WTC11 (cell line): ENCODE measurements at regions not wholly inside any gene's neighbourhood (a gene's known extent, or its start where the extent isn't known, plus 50 kb on each side); places are given as distances from the start of the nearest gene placed in this dataset.

Experiments used
- ATAC-seq: fragments of 200-7000 bp; cut with Tn5 transposase; 2 replicates; pipeline ENCODE4 v1.10.0; 2021; ENCODE audit warnings: mild to moderate bottlenecking, moderate library complexity
- CTCF ChIA-PET: fragments of 300-600 bp; sonication (Branson Sonifier 250); formaldehyde crosslinking; loops from one replicate; lab custom pipeline; 2021; ENCODE audit warnings: antibody characterized with exemption; lab: Charles Lee
- POLR2A ChIA-PET: fragments of 350-600 bp; sonication (Branson Sonifier 250); formaldehyde crosslinking; loops from one replicate; lab custom pipeline; 2021; ENCODE audit warnings: antibody characterized with exemption; lab: Charles Lee
- DNase-seq: peaks from one replicate; pipeline ENCODE4 v3.0.0; 2021; ENCODE audit warnings: low spot score
- H3K27ac Mint-ChIP-seq: 2 replicates; pipeline ENCODE4 v1.8.0; 2021; ENCODE audit warnings: mixed read lengths
- H3K27me3 Mint-ChIP-seq: 2 replicates; pipeline ENCODE4 v1.8.0; 2021; ENCODE audit warnings: low read depth, mild to moderate bottlenecking, moderate library complexity, mixed read lengths
- H3K36me3 Mint-ChIP-seq: 2 replicates; pipeline ENCODE4 v1.8.0; 2021; ENCODE audit warnings: mixed read lengths
- H3K4me1 Mint-ChIP-seq: 2 replicates; pipeline ENCODE4 v1.8.0; 2022; ENCODE audit warnings: mixed read lengths
- H3K4me3 Mint-ChIP-seq: 2 replicates; pipeline ENCODE4 v1.8.0; 2021; ENCODE audit warnings: mild to moderate bottlenecking, moderate library complexity, mixed read lengths
- H3K9me3 Mint-ChIP-seq: 2 replicates; pipeline ENCODE4 v1.8.0; 2021; ENCODE audit warnings: mixed read lengths
- ATF3 ChIP-seq: sonication (generic); formaldehyde crosslinking; conservative IDR thresholded peaks from 2 replicates; pipeline ENCODE4 v1.8.1; 2022; ENCODE audit warnings: mild to moderate bottlenecking, missing genetic modification reagents
- ATF6 ChIP-seq: sonication (generic); formaldehyde crosslinking; IDR thresholded peaks from 2 replicates; pipeline ENCODE4 v1.8.1; 2023; ENCODE audit warnings: mild to moderate bottlenecking, missing genetic modification reagents
- CREM ChIP-seq: sonication (generic); formaldehyde crosslinking; IDR thresholded peaks from 2 replicates; pipeline ENCODE4 v1.8.1; 2022; ENCODE audit warnings: mild to moderate bottlenecking, missing genetic modification reagents, moderate library complexity
- E2F4 ChIP-seq: sonication (generic); formaldehyde crosslinking; IDR thresholded peaks from 2 replicates; pipeline ENCODE4 v1.8.1; 2022; ENCODE audit warnings: low read depth, mild to moderate bottlenecking, moderate library complexity, missing genetic modification reagents, borderline replicate concordance
- FOXK1 ChIP-seq: sonication (generic); formaldehyde crosslinking; IDR thresholded peaks from 2 replicates; pipeline ENCODE4 v1.8.0; 2022; ENCODE audit warnings: mild to moderate bottlenecking, moderate library complexity, missing genetic modification reagents
- FOXP1 ChIP-seq: sonication (generic); formaldehyde crosslinking; IDR thresholded peaks from 2 replicates; pipeline ENCODE4 v1.8.0; 2022; ENCODE audit warnings: missing genetic modification reagents, mild to moderate bottlenecking, moderate library complexity, borderline replicate concordance
- GRHL2 ChIP-seq: fragments of 250-450 bp; sonication (Bioruptor Pico); IDR thresholded peaks from 2 replicates; pipeline ENCODE4 v1.8.0; 2022; ENCODE audit warnings: mild to moderate bottlenecking, moderate library complexity; ENCODE audit not compliant: insufficient replicate concordance, severe bottlenecking
- IRF1 ChIP-seq: sonication (generic); formaldehyde crosslinking; IDR thresholded peaks from 2 replicates; pipeline ENCODE4 v1.8.0; 2023; ENCODE audit warnings: missing genetic modification reagents
- JUN ChIP-seq: sonication (generic); formaldehyde crosslinking; IDR thresholded peaks from 2 replicates; pipeline ENCODE4 v1.8.0; 2023; ENCODE audit warnings: mild to moderate bottlenecking, missing genetic modification reagents
- MAX ChIP-seq: sonication (generic); formaldehyde crosslinking; IDR thresholded peaks from 2 replicates; pipeline ENCODE4 v1.8.0; 2022; ENCODE audit warnings: mild to moderate bottlenecking, missing genetic modification reagents
- NFE2L1 ChIP-seq: sonication (generic); formaldehyde crosslinking; IDR thresholded peaks from 2 replicates; pipeline ENCODE4 v1.8.1; 2023; ENCODE audit warnings: missing genetic modification reagents
- NFYB ChIP-seq: sonication (generic); formaldehyde crosslinking; conservative IDR thresholded peaks from 2 replicates; pipeline ENCODE4 v1.8.0; 2022; ENCODE audit warnings: low read depth, missing genetic modification reagents
- NR3C1 ChIP-seq: sonication (generic); formaldehyde crosslinking; conservative IDR thresholded peaks from 2 replicates; pipeline ENCODE4 v1.8.1; 2023; ENCODE audit warnings: low read depth, mild to moderate bottlenecking, missing genetic modification reagents
- PRDM15 ChIP-seq: sonication (generic); formaldehyde crosslinking; IDR thresholded peaks from 2 replicates; pipeline ENCODE4 v1.8.0; 2022; ENCODE audit warnings: missing genetic modification reagents
- SMAD4 ChIP-seq: sonication (generic); formaldehyde crosslinking; IDR thresholded peaks from 2 replicates; pipeline ENCODE4 v1.8.0; 2022; ENCODE audit warnings: mild to moderate bottlenecking, missing genetic modification reagents
- SP1 ChIP-seq: sonication (generic); formaldehyde crosslinking; conservative IDR thresholded peaks from 2 replicates; pipeline ENCODE4 v1.8.1; 2022; ENCODE audit warnings: missing genetic modification reagents
- TCF7 ChIP-seq: sonication (generic); formaldehyde crosslinking; IDR thresholded peaks from 2 replicates; pipeline ENCODE4 v1.8.0; 2022; ENCODE audit warnings: mild to moderate bottlenecking, low read depth, missing genetic modification reagents, moderate library complexity
- TEAD4 ChIP-seq: sonication (generic); formaldehyde crosslinking; IDR thresholded peaks from 2 replicates; pipeline ENCODE4 v1.8.0; 2022; ENCODE audit warnings: mild to moderate bottlenecking, missing genetic modification reagents
- ZMAT4 ChIP-seq: fragments of 250-450 bp; sonication (Bioruptor Pico); IDR thresholded peaks from 2 replicates; pipeline ENCODE4 v1.9.0; 2021; ENCODE audit warnings: mild to moderate bottlenecking
- ZNF121 ChIP-seq: sonication (generic); formaldehyde crosslinking; IDR thresholded peaks from 2 replicates; pipeline ENCODE4 v1.8.0; 2023; ENCODE audit warnings: missing genetic modification reagents
- ZNF317 ChIP-seq: sonication (generic); formaldehyde crosslinking; IDR thresholded peaks from 2 replicates; pipeline ENCODE4 v1.8.1; 2023; ENCODE audit warnings: low read depth, mild to moderate bottlenecking, moderate library complexity, missing genetic modification reagents, borderline replicate concordance
- ZNF423 ChIP-seq: fragments of 250-450 bp; sonication (Bioruptor Pico); IDR thresholded peaks from 2 replicates; pipeline ENCODE4 v2.1.2; 2022; ENCODE audit warnings: mild to moderate bottlenecking, moderate library complexity
- ZNF671 ChIP-seq: fragments of 250-450 bp; sonication (Bioruptor Pico); IDR thresholded peaks from 2 replicates; pipeline ENCODE4 v1.8.0; 2021; ENCODE audit warnings: mild to moderate bottlenecking

GRCh38 chr4:56200275-56200674, 187.0 kb downstream of the AASDH start:
- CTCF ChIA-PET, result no interaction called here
- ATAC-seq, result no peak
- DNase-seq, result no peak
- Mint-ChIP-seq H3K4me1 (no peaks in the 10 kb centered on the region), H3K9me3 (no peaks in the 10 kb centered on the region), H3K27me3 (peaks cover 15% of the 10 kb centered on the region), H3K4me3 (no peak overlapping the region), H3K27ac (no peak overlapping the region), H3K36me3 (no peaks in the 10 kb centered on the region)
- POLR2A ChIA-PET, result interaction anchor here (0.7 kb wide), 1 partner anchor 26 kb away, joined by 5 read pairs; no protein-coding TSS in a partner anchor
- no peak for TF ChIP-seq TCF7 (CRISPR knock-in tag)
- no peak for TF ChIP-seq SMAD4 (CRISPR knock-in tag)
- TF ChIP-seq NR3C1 (CRISPR knock-in tag), result no peak
- no peak for TF ChIP-seq E2F4 (CRISPR knock-in tag)
- no peak for TF ChIP-seq CREM

GRCh38 chr4:56198265-56198664, 189.0 kb downstream of the AASDH start:
- CTCF ChIA-PET, result no interaction called here
- POLR2A ChIA-PET, result no interaction called here

GRCh38 chr4:56197387-56197786, 189.9 kb downstream of the AASDH start:
- Mint-ChIP-seq H3K9me3 (peaks cover under 1% of the 10 kb centered on the region; the same call in 1 of the 2 replicates), H3K4me1 (no peaks in the 10 kb centered on the region), H3K4me3 (no peak overlapping the region), H3K27ac (no peak overlapping the region), H3K36me3 (peaks cover under 1% of the 10 kb centered on the region; the same call in 1 of the 2 replicates), H3K27me3 (no peaks in the 10 kb centered on the region)
- DNase-seq (no peak), ATAC-seq (no peak)
- TF ChIP-seq ZNF121 (no peak), MAX (no peak), ZNF423 (CRISPR knock-in tag) (no peak)
- ChIA-PET CTCF (no interaction called here), POLR2A (no interaction called here)

More at GRCh38 chr4:56198265-56198664, 189.0 kb downstream of the AASDH start:
- Mint-ChIP-seq H3K27me3 (peaks cover 4% of the 10 kb centered on the region), H3K4me3 (no peak overlapping the region), H3K4me1 (no peaks in the 10 kb centered on the region), H3K36me3 (no peaks in the 10 kb centered on the region), H3K27ac (no peak overlapping the region), H3K9me3 (no peaks in the 10 kb centered on the region)
- ATAC-seq (no peak), DNase-seq (no peak)
- TF ChIP-seq ATF3 (CRISPR knock-in tag) (no peak), ZNF671 (CRISPR knock-in tag) (no peak), NFYB (CRISPR knock-in tag) (no peak), FOXK1 (CRISPR knock-in tag) (no peak), SP1 (CRISPR knock-in tag) (no peak), ATF6 (CRISPR knock-in tag) (no peak), SMAD4 (CRISPR knock-in tag) (no peak)

- H3K9me3 Mint-ChIP-seq, result peaks cover 16% of the 10 kb centered on the region
- no peak overlapping the region for H3K27ac Mint-ChIP-seq
- ATAC-seq (no peak), DNase-seq (no peak)
- ChIA-PET CTCF (no interaction called here), POLR2A (no interaction called here)
- peaks cover 20% of the 10 kb centered on the region for H3K36me3 Mint-ChIP-seq
- no peaks in the 10 kb centered on the region; the same call in 1 of the 2 replicates for H3K27me3 Mint-ChIP-seq
- H3K4me3 Mint-ChIP-seq, result no peak overlapping the region
- no peaks in the 10 kb centered on the region for H3K4me1 Mint-ChIP-seq
- TF ChIP-seq PRDM15 (no peak), ZMAT4 (CRISPR knock-in tag) (no peak), JUN (CRISPR knock-in tag) (no peak), IRF1 (CRISPR knock-in tag) (no peak), ZNF317 (CRISPR knock-in tag) (no peak), NFE2L1 (CRISPR knock-in tag) (no peak), GRHL2 (no peak), NFYB (CRISPR knock-in tag) (no peak), TEAD4 (CRISPR knock-in tag) (no peak), FOXP1 (CRISPR knock-in tag) (no peak)
Measured at GRCh38 chr4:56195025-56195424, 192.3 kb downstream of the AASDH start.
